Colonic mucosa (tissue), 4 donors: ENCODE measurements at regions not wholly inside any gene's neighbourhood (a gene's known extent, or its start where the extent isn't known, plus 50 kb on each side); places are given as distances from the start of the nearest gene placed in this dataset.
A peak's percentile ranks its signal among the peaks of the same experiment; 100 is the strongest.

ENCODE experiments used
- DNase-seq: peaks from one replicate; pipeline ENCODE4 v3.0.0-alpha.2; 2020
- H3K27ac ChIP-seq: fragments of 200-600 bp; one replicate; pipeline ENCODE4 v1.8.0; 2021
- H3K27me3 ChIP-seq: fragments of 200-600 bp; one replicate; pipeline ENCODE4 v1.8.0; 2021
- H3K36me3 ChIP-seq: fragments of 200-600 bp; one replicate; pipeline ENCODE4 v1.8.0; 2021
- H3K4me1 ChIP-seq: fragments of 200-600 bp; one replicate; pipeline ENCODE4 v1.8.0; 2021; ENCODE audit warnings: mild to moderate bottlenecking
- H3K4me3 ChIP-seq: fragments of 200-600 bp; one replicate; pipeline ENCODE4 v1.8.0; 2021
- H3K9ac ChIP-seq, 2 donors: one replicate each; pipeline ENCODE4 v1.7.0; 2013; ENCODE audit warnings: control low read depth in 2 of 2, low read depth in 2 of 2, low read length in 2 of 2
- H3K9me3 ChIP-seq: fragments of 200-600 bp; one replicate; pipeline ENCODE4 v1.8.0; 2021
- CTCF ChIP-seq: fragments of 200-600 bp; IDR thresholded peaks from one replicate; pipeline ENCODE4 v1.8.0; 2022; ENCODE audit warnings: antibody characterized with exemption, mild to moderate bottlenecking
- intact Hi-C: fragments of 100-400 bp; cut with DNase I; formaldehyde crosslinking; loops from one replicate; pipeline ENCODE4 v1.14.1; 2022
- donor health status: healthy.
- donor health status: DM: no; HTN: no; CAD: no.
- donor health status: DM: no; HTN: no; CAD: no.

DNA sequence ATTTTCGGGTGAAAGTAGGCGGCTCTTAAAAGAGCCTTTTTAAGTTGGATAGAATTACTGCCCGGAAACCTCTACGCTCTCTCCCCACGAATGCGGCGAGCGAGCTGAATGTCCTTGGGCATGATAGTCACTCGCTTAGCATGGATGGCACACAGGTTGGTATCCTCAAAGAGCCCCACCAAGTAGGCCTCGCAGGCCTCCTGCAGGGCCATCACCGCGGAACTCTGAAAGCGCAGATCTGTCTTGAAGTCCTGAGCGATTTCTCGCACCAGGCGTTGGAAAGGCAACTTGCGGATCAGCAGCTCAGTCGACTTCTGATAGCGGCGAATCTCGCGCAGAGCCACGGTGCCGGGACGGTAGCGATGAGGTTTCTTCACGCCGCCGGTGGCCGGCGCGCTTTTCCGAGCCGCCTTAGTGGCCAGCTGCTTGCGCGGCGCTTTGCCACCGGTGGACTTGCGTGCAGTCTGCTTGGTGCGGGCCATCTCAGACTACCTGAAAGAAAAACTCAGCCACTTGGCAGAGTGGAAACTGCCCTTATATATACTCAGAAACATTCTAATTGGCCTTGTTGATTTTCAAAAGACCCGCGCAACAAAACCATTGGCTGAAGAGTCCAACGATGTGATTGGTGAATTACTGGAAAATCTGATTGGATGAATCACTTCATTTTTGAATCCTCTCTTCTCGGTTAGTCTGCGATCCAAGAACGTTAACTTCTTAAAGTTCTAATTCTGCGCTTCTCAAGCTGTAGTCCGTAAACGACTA lies 93.9 kb upstream of the BTN3A2 start:
- H3K4me1 ChIP-seq = no peaks in the 10 kb centered on the region
- H3K4me3 ChIP-seq = peak overlapping the region; percentile 37
- intact Hi-C loops = no loop called here
- H3K27me3 ChIP-seq = no peaks in the 10 kb centered on the region
- no peaks in the 10 kb centered on the region for H3K9me3 ChIP-seq
- DNase-seq = peak; percentile 91
- H3K36me3 ChIP-seq = no peaks in the 10 kb centered on the region
- H3K9ac ChIP-seq = peak overlapping the region; percentile 31 to 87
- TF ChIP-seq CTCF = no peak
- H3K27ac ChIP-seq = peak overlapping the region; percentile 89

- Histone ChIP-seq H3K9ac (peak overlapping the region; percentile 70 to 87), H3K27ac (peak overlapping the region; percentile 89), H3K4me3 (peak overlapping the region; percentile 37), H3K36me3 (no peaks in the 10 kb centered on the region), H3K27me3 (no peaks in the 10 kb centered on the region), H3K4me1 (no peaks in the 10 kb centered on the region), H3K9me3 (no peaks in the 10 kb centered on the region)
- peak; percentile 46 for DNase-seq
- TF ChIP-seq CTCF = no peak
- intact Hi-C loops = no loop called here
Measured at GRCh38 chr6:26271668-26272024, 93.4 kb upstream of the BTN3A2 start.

DNA sequence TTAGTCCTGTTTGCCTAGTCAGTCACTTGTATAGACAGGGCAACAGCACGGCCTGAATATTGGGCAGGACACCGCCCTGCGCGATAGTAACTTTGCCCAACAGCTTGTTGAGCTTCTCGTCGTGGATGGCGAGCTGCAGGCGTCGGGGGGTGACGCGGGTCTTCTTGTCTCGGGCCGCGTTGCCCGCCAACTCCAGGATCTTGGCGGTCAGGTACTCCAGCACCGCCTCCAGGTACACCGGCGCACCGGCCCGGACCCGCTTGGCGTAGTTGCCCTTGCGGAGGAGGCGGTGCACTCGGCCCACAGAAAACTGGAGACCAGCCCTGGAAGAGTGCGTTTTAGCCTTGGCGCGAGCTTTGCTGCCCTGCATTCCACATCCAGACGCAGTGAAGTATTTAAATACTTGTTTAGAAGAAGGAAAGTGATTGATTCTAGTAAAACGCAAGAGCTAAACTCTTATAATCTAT lies 92.8 kb upstream of the BTN3A2 start:
- Histone ChIP-seq H3K27ac (peak overlapping the region; percentile 89), H3K36me3 (no peaks in the 10 kb centered on the region), H3K4me3 (peak overlapping the region; percentile 37), H3K4me1 (no peaks in the 10 kb centered on the region), H3K9me3 (no peaks in the 10 kb centered on the region), H3K27me3 (no peaks in the 10 kb centered on the region), H3K9ac (peak overlapping the region; percentile 70 to 87)
- TF ChIP-seq CTCF = no peak
- peak; percentile 65 for DNase-seq
- intact Hi-C loops = no loop called here

DNA sequence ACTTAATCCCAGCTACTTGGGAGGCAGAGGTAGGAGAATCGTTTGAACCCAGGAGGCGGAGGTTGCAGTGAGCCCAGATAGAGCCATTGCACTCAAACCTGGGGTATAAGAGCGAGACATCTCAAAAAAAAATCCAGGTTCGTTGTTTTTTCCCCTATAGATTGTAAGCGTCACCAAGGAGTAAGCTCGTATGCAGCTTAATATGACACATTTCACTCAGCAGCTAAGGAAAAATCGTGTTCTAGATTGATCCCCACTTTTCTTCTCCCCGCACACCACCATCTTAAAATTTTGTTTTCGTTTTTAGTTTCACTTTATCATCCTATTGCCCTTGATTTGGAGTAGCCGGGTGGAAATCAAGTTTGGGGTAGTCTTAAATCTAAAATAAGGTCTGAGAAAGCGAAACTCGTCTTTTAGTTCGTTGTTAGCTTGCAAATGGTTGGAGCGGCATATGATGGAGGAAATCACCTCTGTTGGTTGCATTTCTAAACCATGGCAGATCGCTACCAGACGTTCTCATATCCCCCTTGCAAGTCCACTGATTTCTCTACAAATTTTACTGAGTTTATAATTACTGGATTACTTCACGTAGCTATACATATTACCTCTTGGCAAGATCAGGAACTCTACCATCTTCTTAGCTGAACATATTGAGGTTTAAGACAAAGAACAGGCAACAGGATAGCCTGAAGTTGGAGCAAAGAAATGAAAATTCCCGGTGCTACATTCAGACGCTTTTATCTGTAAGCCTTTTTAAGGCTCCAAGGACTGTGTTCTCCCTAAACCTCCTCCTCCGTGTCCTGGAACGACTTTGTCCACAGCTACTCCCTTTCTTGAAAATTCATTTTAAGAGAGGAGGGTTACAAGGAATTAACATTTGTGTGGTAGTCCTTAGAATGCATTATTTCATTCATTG lies 91.1 kb upstream of the BTN3A2 start:
- H3K27me3 ChIP-seq = no peaks in the 10 kb centered on the region
- H3K9ac ChIP-seq = peak overlapping the region in 1 of 2 donors; percentile 83
- no peak for DNase-seq
- no peak for TF ChIP-seq CTCF
- H3K4me3 ChIP-seq = peak overlapping the region; percentile 34
- no peaks in the 10 kb centered on the region for H3K36me3 ChIP-seq
- H3K4me1 ChIP-seq = no peaks in the 10 kb centered on the region
- H3K27ac ChIP-seq = peak overlapping the region; percentile 89
- intact Hi-C loops = no loop called here
- no peaks in the 10 kb centered on the region for H3K9me3 ChIP-seq

DNA sequence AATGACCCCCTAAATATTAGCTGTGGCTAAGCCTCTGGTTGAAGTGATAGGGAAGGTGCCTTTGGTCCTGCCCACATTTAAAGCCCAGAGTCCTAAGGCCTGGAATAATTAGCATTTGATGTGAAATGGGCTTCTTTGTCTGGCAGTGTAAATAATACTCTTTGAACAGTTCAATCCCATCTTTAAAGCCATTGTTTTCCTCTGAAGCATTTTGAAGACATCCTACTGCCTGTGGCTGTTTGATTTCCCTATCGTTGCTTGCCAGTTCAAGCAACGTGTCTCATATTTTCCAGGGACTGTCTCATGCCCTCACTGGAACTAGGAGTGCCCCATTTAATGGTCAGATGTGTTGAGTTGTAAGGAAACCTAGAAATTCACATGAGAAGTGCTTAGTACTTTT lies 89.3 kb upstream of the BTN3A2 start:
- Histone ChIP-seq H3K9me3 (no peaks in the 10 kb centered on the region), H3K4me3 (no peak overlapping the region), H3K36me3 (no peaks in the 10 kb centered on the region), H3K27me3 (no peaks in the 10 kb centered on the region), H3K4me1 (no peaks in the 10 kb centered on the region), H3K27ac (no peak overlapping the region), H3K9ac (no peak overlapping the region)
- intact Hi-C loops = no loop called here
- TF ChIP-seq CTCF = no peak
- DNase-seq = no peak
